Activated CD8-positive, alpha-beta T cell treated with anti-CD3 and anti-CD28 coated beads for 36 hours (primary cell): ENCODE measurements at regions not wholly inside any gene's neighbourhood (a gene's known extent, or its start where the extent isn't known, plus 50 kb on each side); places are given as distances from the start of the nearest gene placed in this dataset.

Source experiments
- ATAC-seq: fragments of 200-7000 bp; cut with Tn5 transposase; one replicate; pipeline ENCODE4 v1.10.0; 2021; ENCODE audit warnings: mild to moderate bottlenecking, moderate library complexity
- CTCF ChIA-PET: fragments of 350-600 bp; sonication (Branson Sonifier 250); formaldehyde crosslinking; loops from one replicate; lab custom pipeline; 2021; ENCODE audit warnings: antibody characterized with exemption; lab: Charles Lee
- POLR2A ChIA-PET: fragments of 350-600 bp; sonication (Branson Sonifier 250); formaldehyde crosslinking; loops from one replicate; lab custom pipeline; 2021; ENCODE audit warnings: antibody characterized with exemption; lab: Charles Lee
- DNase-seq: peaks from one replicate; pipeline ENCODE4 v3.0.0-alpha.2; 2020
- H3K27ac Mint-ChIP-seq: one replicate; pipeline ENCODE4 v1.8.0; 2021; ENCODE audit warnings: mild to moderate bottlenecking, mixed read lengths
- H3K27me3 Mint-ChIP-seq: one replicate; pipeline ENCODE4 v1.8.0; 2021; ENCODE audit warnings: mixed read lengths
- H3K36me3 Mint-ChIP-seq: one replicate; pipeline ENCODE4 v1.8.0; 2021; ENCODE audit warnings: low read depth, mixed read lengths
- H3K4me1 Mint-ChIP-seq: one replicate; pipeline ENCODE4 v1.8.0; 2021; ENCODE audit warnings: low read depth, mixed read lengths
- H3K4me3 Mint-ChIP-seq: one replicate; pipeline ENCODE4 v1.8.0; 2021; ENCODE audit warnings: mild to moderate bottlenecking, moderate library complexity, mixed read lengths
- H3K9me3 Mint-ChIP-seq: one replicate; pipeline ENCODE4 v1.8.0; 2021; ENCODE audit warnings: mixed read lengths
- CTCF ChIP-seq: fragments of 200-600 bp; IDR thresholded peaks from one replicate; pipeline ENCODE4 v1.8.0; 2022; ENCODE audit warnings: antibody characterized with exemption, mild to moderate bottlenecking
- intact Hi-C: fragments of 100-400 bp; cut with micrococcal nuclease; formaldehyde crosslinking; loops from one replicate; pipeline ENCODE4 v1.10.0; 2022

DNA sequence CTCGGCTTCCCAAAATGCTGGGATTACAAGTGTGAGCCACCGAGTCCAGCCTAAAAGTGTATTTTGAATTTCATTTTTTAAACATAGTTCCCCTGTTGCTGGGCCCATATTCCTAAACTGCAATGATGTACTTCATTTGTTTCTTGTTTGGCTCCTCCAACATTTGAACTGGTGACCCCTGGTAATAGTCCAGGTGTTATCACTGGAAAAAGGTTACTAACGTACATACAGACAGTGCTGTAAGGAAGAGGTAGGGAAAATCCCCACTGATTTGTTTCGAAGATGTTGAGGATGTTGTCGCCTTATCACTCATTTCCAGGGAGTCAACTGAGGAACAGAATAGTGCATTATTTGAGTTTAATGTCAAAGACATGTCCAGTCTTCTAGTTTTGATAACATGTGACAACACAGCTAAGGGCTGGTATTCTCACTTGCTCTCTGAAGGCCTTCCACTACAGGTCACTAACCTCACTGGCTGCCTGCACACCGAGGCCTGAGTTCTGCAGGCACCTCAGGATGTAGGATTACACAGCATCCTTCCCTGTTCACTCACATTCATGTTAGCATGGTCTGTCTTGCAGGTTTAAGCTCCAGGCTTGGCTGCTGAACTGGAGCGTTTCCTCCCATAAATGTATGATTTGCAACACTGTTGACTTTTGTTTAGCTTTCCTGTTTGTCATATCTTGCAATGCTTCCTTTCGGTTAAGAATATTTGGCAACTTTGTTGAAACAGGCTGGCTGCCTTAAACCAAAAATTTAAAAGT is 362.8 kb downstream of the INHBA start:
- POLR2A ChIA-PET, result interaction anchor here (0.8 kb wide), 1 partner anchor 109 kb away, joined by 3 read pairs; no protein-coding TSS in a partner anchor
- Mint-ChIP-seq H3K27me3 (no peaks in the 10 kb centered on the region), H3K4me3 (no peak overlapping the region), H3K9me3 (peaks cover 1% of the 10 kb centered on the region), H3K36me3 (no peaks in the 10 kb centered on the region), H3K27ac (no peak overlapping the region), H3K4me1 (no peaks in the 10 kb centered on the region)
- DNase-seq (no peak), ATAC-seq (no peak)
- no peak for TF ChIP-seq CTCF
- intact Hi-C loops, result no loop called here
- CTCF ChIA-PET, result no interaction called here

- ChIA-PET CTCF (no interaction called here), POLR2A (no interaction called here)
- Mint-ChIP-seq H3K9me3 (no peaks in the 10 kb centered on the region), H3K36me3 (no peaks in the 10 kb centered on the region), H3K4me3 (no peak overlapping the region), H3K27me3 (no peaks in the 10 kb centered on the region), H3K27ac (no peak overlapping the region), H3K4me1 (no peaks in the 10 kb centered on the region)
- no peak for TF ChIP-seq CTCF
- ATAC-seq (no peak), DNase-seq (no peak)
- intact Hi-C loops, result no loop called here
Measured at GRCh38 chr7:41336981-41337380, 365.9 kb downstream of the INHBA start.

DNA sequence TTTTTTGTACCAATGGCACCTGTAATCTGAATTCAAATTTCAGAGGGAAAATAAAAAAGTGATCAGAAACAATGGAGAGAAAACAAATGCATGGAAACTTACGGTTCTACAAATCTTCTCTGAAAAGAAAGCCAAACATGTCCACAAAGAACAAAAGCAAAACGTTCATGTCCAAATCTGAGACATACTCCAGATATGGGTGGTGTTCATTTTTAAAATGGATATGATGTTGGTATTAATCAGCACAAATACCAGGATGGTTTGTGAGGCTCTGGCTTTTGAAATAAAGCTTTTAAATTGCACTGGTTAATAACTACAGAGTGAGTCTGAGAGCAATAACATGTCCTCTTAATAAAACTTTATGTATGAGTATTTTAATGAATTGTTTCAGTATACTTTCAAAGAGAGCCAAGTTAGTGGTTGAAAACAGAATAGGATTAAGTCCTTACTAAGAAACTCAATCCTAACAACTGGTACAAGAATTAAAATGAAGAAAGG is 366.4 kb downstream of the INHBA start:
- H3K36me3 Mint-ChIP-seq, result no peaks in the 10 kb centered on the region
- H3K27ac Mint-ChIP-seq, result no peak overlapping the region
- H3K9me3 Mint-ChIP-seq, result no peaks in the 10 kb centered on the region
- ChIA-PET CTCF (no interaction called here), POLR2A (no interaction called here)
- ATAC-seq, result no peak
- TF ChIP-seq CTCF, result no peak
- intact Hi-C loops, result no loop called here
- no peaks in the 10 kb centered on the region for H3K27me3 Mint-ChIP-seq
- no peak overlapping the region for H3K4me3 Mint-ChIP-seq
- no peaks in the 10 kb centered on the region for H3K4me1 Mint-ChIP-seq
- no peak for DNase-seq

- ATAC-seq, result no peak
- CTCF ChIA-PET, result no interaction called here
- no peak overlapping the region for H3K4me3 Mint-ChIP-seq
- no peaks in the 10 kb centered on the region for H3K4me1 Mint-ChIP-seq
- no peak overlapping the region for H3K27ac Mint-ChIP-seq
- POLR2A ChIA-PET, result no interaction called here
- no peaks in the 10 kb centered on the region for H3K36me3 Mint-ChIP-seq
- DNase-seq, result no peak
- peaks cover 3% of the 10 kb centered on the region for H3K9me3 Mint-ChIP-seq
- H3K27me3 Mint-ChIP-seq, result no peaks in the 10 kb centered on the region
- intact Hi-C loops, result no loop called here
- no peak for TF ChIP-seq CTCF
Measured at GRCh38 chr7:41334071-41334862, 368.6 kb downstream of the INHBA start.

DNA sequence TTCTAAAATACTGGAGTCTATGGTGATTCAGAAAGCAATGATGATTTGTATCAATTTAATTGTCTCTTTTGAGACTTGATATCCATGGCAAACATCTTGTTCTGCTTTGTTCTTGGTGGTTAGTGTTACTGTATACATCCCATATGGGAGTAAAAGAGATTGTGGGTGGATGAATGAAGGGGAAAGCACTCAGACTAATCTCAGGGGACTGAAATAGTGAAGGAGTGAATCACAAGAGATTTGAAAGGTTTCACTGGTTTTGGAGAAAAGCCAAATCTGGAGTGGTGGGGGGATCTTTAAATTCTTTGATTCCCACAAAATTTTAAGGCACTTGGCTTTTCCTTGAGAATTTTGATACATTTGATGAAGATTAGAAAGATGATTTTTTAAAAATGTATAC is 369.4 kb downstream of the INHBA start:
- no peak for TF ChIP-seq CTCF
- ChIA-PET CTCF (no interaction called here), POLR2A (no interaction called here)
- intact Hi-C loops, result no loop called here
- no peaks in the 10 kb centered on the region for H3K36me3 Mint-ChIP-seq
- H3K27ac Mint-ChIP-seq, result no peak overlapping the region
- H3K9me3 Mint-ChIP-seq, result peaks cover 3% of the 10 kb centered on the region
- no peak overlapping the region for H3K4me3 Mint-ChIP-seq
- H3K27me3 Mint-ChIP-seq, result no peaks in the 10 kb centered on the region
- no peak for DNase-seq
- H3K4me1 Mint-ChIP-seq, result no peaks in the 10 kb centered on the region
- ATAC-seq, result no peak
